Fibroblast of skin of right quadriceps (primary cell): ENCODE measurements at regions not wholly inside any gene's neighbourhood (a gene's known extent, or its start where the extent isn't known, plus 50 kb on each side); places are given as distances from the start of the nearest gene placed in this dataset.
A peak's percentile ranks its signal among the peaks of the same experiment; 100 is the strongest.

ENCODE experiments used
- DNase-seq: peaks from one replicate; pipeline ENCODE4 v3.0.0-alpha.2; 2013

DNA sequence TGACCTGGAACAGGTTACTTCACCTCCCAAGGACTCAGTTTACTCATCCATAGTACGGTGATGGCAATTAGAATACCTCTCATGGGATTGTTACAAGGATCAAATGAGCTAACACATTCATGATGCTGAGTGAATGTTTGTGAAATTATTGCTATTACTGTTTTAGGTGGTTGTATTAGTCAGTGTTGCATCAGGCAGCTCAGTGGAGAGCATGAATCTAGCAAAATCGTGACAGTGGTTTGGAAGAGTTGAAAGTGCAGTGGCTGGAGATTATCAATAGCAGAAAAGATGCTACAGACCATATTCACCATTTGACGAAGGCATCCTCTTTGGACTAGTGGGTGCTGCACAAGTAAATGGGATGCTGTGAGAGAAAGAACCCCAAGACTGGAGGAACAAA lies 50.4 kb upstream of the CTNNBL1 start:
- DNase-seq: no peak

DNA sequence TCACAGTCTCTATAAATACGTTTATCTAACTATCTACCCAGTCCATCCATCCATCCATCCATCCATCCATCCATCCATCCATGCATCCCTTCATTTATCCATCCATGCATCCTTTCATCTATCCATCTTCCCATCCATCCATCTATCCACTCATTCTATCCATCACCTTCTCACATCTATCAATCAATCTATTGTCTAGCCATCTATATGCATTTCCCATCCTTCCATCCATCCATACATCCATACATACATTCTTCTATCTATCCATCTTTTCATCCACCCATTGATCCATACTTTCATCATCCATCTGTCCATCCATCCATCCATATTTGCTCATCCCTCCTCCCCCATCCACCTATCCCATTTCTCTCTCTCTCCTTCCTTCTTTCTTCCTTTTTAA lies 51.6 kb upstream of the CTNNBL1 start:
- no peak for DNase-seq

DNA sequence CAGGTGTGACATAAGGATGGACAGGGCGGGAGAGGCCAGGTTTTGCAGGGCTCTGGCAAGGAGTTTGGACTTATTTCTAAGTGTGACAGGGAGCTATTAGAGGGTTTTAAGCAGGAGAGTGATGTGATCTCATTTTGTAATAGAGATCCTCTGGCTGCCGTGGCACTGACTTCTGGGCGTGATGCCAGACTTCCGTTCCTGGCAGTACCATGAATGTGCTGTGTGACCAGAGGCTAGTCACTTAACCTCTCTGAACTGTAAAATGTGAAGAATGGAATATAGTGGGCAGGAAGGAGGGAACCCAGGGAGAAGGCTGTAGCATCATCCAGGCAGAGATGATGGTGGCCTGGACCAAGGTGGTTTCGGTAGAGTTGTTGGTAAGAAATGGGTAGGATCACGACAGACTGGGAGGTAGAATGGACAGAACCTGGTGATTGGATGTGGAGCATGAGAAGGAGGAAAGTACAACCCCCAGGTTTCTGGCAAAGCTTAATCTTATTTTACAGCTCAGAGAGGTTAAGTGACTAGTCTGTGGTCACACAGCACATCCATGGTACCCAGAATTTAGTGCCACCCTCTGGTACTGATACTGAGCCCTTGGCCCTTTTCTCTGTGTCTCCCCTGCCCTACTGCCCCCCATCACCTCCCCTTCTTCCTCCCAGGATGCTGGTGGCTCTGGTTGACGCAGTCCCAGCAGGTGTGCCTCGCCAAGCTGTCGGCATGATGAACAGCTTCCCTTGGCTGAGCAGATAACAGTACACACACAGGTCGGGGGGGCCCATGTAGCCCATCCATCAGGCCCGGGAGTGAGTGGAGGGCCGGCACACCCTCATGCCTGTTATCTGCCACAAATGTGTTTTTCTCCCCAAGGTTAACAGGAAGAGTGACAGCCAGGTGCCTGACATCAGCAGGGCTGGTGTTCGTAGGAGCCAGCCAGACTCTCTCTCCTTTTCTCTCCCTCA lies 52.9 kb upstream of the CTNNBL1 start:
- no peak for DNase-seq

DNA sequence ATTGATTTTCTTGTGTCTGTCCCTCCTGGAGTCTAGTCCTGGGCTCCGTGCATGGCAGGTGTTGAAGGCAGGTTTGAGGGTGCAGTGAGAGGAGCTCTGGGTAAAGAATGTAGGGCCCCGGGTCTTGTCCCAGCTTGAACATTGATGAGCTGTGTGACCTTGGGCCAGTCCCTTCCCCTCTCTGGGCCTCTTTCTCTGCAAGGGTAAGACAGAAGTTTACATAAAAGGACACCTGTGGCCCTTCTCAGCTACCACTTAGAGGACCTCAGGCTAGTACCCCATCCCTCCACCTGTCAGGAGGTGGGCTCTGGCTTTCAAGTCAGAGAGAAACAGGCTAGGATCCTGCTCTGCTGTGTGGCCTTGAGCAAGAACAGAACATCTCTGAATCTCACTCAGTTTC lies 55.3 kb upstream of the CTNNBL1 start:
- DNase-seq: no peak

DNA sequence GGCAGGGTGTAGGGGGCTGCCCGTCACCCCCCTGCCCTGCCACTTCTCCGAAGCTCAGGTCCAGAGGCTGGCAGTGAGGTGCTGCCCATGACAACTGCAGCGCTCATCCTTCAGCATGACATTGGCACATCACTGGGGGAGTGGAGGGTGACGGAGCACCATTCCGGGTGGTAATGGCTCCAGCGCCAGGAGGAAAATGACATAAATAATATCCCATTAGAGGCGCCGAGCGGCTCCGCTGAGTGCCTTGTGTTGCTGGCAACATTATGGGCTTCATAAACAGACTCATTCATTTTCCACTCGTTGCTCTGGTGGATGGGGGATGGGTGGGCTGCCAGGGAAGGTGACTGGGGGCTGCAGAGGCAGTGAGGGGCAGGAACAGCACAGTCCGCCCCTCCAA lies 56.9 kb upstream of the CTNNBL1 start:
- DNase-seq: no peak

DNA sequence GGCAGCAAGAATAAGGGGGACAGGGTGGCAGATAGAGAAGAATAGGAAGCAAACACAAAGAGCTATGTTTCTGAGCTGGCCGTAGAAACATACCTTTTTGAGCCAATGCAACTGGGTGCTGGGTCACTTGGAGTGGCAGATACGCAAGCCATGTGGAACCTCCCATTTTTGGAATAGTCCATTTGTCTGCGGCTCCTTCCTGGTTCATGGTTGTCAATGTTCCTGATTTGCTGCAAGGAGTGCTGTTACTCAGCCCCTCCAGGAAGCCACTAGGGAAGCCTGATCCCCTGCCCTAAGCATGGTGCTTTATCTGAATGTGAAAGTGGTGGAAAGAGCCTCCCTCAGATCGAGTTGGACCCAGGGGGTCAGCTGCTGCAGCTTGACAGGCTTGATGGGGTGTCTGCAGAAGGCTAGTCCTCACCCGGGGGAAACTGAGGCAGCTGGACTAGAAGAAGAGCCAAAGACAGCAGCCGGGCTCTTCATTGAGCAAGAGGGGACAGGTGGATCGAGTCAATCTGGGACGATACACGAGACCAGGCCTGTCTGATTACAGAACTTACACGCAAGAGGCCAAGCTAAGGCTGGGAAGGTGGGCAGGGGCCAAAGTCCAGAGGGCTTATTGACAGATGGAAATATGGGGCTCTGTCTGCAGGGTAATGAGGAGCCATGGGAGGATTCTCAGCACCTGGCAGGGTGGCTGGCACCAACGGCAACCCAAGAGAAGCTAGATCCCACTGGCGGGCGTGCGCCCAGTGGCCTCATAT lies 57.4 kb upstream of the CTNNBL1 start:
- DNase-seq: no peak

DNA sequence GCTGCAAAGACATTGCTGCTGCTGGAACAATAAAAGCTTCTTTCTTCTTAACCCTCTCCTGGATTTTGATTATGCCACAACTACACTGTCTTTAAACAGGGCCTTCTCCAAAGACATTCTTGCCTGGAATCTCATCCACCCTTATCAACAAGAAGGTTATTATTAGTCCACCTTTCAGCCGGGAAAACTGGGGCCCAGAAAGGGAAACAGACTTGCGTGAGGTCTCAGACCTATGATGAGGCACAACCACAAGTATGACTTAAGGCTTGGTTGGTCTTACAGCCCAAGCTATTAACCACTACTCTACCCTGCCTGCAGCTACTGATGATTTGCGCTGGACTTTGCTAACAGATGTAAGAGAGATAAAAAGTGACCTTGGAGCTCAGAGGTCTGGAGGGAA lies 62.8 kb upstream of the CTNNBL1 start:
- no peak for DNase-seq

DNA sequence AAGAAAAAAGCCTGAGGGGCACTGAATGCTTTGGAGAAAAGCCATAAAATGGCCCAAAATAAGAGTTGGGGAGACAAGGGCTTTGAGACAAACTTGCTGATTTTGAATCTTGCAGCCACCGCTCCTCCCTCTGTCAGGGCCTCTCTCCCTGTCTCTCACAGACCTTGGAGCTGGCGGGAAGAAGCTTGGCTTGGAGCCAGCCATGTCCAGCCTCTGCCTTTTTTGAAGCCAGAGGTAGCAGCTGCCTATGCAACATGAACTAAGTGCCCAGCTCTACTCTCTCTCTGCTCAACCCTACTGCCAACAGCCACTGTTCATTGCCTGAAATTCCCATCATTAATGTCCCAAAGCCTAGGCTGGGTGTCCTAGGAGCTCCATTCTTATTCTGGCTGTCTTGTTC lies 63.7 kb upstream of the CTNNBL1 start:
- no peak for DNase-seq

DNA sequence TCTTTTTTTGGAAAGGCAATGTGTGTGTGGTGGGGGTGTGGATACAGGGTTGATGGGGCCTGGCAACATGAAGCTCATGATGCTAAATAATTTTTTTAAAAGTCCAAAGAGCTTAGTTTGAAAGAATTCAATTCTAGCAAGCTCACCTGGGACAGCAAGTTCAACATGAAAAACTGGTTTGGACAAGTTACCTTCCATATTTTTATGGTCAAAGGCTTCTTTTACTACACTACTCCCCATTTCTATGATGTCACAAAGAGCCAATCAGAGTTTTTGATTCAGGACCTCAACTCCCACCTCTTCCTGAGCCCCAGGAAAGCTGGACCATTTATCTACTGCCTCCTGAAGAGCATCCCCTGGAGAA lies 66.1 kb upstream of the CTNNBL1 start:
- no peak for DNase-seq

DNA sequence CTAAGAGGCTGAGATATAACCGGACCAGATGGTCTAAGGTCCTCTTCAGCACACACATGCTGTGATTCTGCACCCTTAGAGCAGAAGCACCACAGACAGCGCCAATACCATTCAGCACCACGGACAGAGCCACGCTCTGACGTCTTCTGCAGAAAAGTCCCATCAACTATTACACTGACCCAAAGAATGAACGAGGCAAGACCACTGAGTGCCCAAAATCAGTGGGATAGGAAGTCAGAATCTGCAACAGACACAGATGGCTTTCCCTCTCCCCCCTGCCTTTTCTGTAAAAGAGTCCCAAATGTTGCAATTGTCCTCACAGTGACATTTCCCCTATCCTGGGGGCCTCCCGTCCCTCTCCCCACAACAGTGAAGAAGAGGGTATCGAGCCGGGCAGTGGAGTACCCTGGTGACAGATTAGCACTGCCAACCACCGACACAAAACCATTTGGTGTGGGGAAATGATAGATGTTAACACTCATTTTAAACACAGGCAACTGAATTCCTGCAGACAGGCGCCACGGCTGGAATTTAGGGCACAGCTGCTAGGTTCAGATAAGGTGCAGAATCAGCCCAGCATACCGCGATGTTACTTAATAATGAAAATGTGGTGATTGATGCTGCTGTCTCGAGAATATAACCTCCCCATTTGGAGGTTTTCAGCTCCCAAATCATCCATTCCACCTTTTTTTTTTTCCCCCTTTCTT lies 66.6 kb upstream of the CTNNBL1 start:
- DNase-seq: peak; percentile 45

DNA sequence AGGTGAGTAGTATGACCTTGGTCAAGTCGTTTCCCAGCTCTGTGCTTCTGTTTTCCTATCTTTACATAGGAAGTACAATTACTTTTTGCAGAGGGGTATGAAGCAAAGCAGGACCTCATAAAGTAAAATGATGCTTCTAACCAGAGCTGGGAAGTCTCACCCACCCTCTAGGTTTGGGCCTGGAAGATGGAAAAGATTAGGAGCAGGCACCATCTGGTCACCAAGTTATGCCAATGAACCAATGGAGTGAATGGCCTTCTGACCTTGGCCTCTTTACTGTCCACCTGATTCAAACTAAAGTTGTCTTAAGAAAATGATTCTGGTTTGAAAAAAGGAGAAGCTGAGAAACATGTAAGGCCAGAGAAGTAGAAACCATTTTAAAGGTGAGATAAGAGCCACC lies 68.9 kb upstream of the CTNNBL1 start:
- DNase-seq: no peak

DNA sequence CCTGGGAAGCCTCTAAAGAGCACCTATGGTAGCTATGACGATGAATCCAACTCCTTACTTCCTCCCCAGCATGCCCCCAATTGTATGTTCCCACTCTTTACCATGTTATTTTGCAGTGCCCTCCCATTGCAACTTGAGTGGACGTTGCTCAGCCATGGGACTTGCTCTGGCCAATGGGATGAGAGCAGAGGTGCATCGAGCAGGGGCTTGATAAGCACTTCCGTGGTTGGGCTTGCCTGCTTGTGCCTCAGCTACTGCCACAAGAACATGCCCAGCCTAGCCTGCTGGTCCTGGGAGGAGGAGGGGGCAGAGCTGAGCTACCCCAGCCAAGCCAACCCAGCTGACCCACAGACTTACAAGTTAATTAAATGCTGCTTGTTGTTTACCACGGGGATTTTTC lies 71.1 kb upstream of the CTNNBL1 start:
- no peak for DNase-seq

DNA sequence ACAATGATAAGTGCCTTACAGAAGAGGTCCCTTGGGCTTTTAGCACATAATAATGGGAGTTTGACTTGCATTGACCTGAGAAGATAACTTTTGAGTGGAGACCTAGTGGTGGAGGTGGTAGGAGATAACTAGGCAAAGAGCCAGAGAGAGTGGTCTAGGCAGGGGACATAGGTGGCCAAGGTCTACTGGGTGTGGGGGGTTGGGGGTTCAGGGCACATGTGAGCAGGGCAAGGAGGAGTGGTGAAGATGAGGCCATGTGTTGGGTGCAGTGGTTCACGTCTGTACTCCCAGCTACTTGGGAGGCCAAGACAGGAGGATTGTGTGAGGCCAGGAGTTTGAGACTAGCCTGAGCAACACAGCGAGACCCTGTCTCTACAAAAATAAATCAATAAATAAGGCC lies 74.3 kb upstream of the CTNNBL1 start:
- DNase-seq: no peak

DNA sequence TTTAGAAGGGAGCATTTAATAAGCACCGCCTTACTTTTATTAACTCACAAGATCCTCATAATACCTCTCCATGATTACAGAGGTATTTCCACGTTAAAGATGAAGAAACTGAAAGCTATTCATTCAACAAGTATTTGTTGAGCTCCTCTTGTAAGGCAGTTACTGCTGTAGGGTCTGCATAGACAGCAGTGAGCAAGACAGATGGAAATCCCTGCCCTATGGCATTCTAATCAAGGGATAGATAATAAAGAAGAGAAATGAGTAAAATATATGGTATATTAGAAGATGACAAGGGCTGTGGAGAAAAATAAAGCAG lies 77.8 kb upstream of the CTNNBL1 start:
- DNase-seq: no peak

DNA sequence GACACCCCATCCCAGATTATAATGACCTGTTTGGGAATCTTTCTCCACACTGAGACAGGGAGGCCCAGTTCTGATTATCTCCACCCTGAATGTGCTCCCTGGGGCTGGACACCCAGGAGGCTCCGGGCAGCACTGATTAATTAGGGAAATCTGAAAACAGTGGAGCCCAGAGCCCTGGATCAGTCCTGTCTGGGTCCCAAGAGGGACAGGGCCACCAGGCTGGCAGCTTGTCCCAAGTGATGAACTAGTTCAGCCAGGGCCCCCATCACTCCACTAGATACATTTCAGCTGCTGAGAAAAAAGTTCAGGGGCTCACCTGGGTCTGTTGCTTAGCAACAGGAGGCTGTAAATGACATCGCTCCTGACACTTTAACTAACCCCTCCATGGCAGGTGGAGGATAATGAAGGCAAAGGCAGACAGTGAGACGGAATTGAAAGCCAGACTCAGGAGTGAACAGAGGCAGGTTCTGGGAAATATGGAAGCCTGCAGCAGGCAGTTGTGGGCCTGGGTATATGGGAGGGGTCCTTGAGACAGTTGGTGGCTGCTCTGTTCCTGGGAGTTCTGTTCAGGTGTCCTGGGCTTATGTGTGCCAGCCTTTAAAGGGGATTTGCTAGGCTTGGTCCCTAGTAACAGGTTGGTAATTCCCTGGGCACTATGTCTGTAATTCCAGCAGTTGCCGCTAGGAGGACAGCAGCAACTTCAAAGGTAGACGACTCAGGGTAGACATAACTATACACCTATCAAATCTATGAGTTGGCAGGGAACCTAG lies 78.3 kb upstream of the CTNNBL1 start:
- DNase-seq: peak; percentile 8

DNA sequence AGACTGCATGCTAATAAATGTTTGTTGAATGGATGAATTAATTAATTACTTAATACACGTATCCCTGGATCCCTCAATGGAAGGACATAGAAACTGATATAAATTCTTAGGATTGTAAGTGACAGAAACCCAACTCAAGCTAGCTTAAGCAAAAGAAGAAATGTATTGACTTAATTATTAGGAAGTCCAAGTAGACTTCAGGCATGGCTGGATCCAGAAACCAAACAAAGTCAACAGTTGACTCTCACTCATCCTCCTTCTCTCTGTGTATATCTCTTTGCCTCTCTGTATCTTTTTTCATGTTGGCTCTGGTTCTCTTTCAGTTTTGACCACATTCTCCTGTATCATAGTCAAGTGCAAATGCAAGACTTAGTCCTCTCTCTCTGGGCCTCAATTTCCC lies 82.0 kb upstream of the CTNNBL1 start:
- no peak for DNase-seq

DNA sequence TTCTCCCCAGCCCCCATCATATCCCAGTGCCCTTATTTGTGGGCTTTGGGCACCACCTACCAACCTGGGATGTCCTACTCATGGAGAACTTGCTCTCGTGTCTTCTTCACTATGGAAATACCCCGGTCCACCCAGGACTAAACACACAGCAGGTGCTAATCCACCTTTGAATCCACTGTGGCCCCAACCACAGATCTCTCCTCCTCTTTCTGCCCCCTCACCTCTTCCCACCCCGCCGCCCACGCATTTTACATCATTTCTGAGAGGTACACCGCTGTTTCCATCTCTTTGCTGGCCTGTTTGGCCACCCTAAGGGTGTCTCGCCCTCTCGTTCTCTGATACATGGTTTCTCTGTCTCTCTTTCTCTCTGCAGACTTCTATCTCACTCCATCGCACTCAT lies 82.5 kb upstream of the CTNNBL1 start:
- DNase-seq: no peak

DNA sequence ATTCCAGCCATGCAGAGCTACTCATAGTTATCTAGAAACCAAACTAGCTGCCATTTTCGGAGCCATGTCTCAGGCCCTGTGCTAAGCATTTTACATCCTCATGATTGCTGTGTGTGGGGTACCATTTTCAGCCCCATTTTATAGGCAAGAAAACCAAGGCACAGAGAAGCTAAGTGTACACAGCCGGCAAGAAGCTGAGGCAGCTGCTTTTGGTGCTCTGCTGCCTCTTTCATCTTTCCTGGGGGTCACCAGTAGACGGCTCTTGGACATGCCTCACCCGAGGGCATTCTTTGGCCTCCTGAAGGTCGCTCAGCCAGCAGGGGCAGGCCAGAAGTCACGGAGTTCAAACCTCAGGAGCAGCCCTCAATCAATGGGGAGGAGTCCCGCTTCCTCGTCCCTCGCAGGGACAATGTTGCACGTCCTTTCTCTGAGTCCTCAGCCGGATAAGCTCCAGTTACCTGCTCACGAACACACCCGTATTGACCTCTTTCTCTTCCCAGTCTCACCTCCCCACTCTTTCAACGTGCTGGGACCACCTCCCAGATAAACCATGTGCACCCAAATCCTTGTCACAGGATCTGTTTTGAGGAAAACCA lies 82.6 kb upstream of the BLCAP start:
- DNase-seq: no peak

DNA sequence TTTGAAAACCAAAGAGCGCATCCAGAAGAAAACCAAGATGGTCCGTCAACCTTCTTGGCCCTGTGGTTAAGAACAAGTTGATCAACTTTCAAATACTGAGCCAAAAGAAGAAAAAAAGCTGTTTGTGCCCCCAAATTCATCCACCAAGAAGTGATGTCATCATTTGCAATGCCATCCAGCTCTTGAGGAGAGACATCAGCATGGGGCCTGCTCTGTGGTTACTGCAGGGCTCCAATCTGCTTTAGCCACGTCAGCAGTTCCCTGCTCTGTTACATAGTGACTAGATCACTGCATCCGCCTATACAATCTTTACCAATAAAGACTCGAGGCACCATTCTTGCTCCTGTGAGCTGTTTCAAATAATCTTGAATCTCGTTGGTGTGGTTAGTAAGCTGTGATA lies 75.0 kb upstream of the BLCAP start:
- DNase-seq: no peak

DNA sequence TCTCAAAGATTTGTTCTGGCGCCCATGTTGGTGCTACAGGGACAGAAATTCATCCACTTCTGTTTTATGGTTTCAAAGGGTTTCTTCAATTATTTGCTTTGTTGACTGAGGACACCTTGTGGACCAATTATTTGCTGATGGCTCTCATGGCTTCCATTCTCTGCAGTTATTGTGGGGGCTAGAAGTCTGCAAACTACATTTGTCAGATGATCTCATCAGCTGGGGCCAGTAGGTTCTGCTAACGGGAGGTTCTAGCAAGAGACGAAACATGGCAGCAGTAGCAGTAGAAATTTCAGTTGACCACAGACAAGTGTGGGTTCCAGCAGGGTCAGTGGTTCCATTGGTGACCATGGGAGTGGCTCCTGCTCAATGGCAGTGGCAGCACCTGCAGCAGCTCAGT lies 72.8 kb upstream of the BLCAP start:
- no peak for DNase-seq

DNA sequence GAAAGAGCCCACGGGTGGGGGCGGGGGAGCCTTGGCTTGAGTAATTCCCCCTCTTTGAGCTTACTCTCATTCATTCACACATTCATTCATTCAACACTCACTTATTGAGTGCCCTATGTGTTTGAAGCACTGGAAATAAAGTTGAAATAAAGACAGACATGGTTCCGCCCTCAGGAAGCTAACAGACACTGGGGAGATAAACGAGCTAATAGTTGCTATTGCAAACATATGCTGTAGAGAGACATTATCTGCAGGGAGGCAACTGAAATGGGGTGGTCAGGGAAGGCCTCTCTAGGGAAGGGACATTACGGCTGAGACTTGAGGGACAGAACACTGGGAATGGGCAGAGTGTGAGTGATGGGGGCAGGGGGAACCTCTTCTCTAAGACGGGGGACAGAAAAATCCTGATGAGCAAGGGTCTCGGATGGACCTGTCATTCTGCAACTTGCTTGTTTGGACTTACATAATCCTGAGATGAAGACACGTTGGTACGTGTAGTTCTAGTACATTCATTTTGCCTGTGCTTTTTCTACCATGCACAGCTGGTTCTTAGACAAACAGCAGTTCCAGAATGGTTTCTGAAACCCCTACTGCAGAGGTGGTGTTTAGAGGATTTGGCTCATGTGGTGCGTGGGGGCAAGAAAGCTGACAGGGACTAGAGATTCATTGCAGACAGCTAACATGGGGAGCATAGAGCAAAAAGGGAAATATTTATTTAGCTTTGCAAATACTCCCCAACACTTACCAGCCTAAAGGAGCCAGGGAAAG lies 71.1 kb upstream of the BLCAP start:
- DNase-seq: no peak

DNA sequence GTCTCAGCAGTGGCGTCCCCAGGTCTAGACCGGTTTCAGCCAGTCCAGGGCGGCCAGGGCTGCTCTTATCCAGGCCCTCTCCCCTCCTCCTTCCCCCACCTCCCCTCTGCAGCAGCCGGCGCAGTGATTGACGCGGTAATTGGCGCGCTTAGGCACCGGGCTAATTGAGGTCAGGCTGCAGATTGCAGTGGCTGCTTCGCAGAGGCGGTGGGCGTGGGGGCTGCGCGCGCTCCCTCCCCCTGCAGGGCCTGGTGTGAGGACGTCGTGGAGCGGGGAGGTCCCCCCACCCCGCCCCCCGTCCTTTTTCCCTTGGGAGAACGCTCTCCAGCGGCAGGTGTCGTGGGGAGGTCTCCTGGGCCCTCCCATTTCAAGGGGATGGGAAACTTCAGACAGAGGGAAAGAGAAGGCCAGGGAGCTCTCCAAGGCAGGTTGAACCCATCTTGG lies 70.4 kb upstream of the BLCAP start:
- DNase-seq: no peak
